ENCODE measurements at regions not wholly inside any gene's neighbourhood (a gene's known extent, or its start where the extent isn't known, plus 50 kb on each side); places are given as distances from the start of the nearest gene placed in this dataset.

GRCh38 chr3:147008886-147009285 lies 397.5 kb downstream of the ZIC4 start:
- TF ChIP-seq CTCF (IDR thresholded peaks at IDR 0.05) (no peak), POLR2A (IDR thresholded peaks at IDR 0.05) (no peak), POLR2AphosphoS5 (IDR thresholded peaks at IDR 0.05) (no peak)
